Endothelial cell of umbilical vein (primary cell): ENCODE measurements at regions not wholly inside any gene's neighbourhood (a gene's known extent, or its start where the extent isn't known, plus 50 kb on each side); places are given as distances from the start of the nearest gene placed in this dataset.

Experiments used
- BruUV-seq: library from RNA; stranded (reverse); fragments of 400-500 nt; replicated peaks from 2 replicates; lab custom pipeline; 2021; lab: Mats Ljungman, UMichigan
- CTCF ChIA-PET: fragments of 300-600, 350-600 bp; sonication (Branson Sonifier 250); formaldehyde crosslinking; loops from one replicate; lab custom pipeline; 2021; ENCODE audit warnings: antibody characterized with exemption, inconsistent platforms; lab: Charles Lee
- POLR2A ChIA-PET: fragments of 300-600, 350-600 bp; sonication (Branson Sonifier 250); formaldehyde crosslinking; loops from one replicate; lab custom pipeline; 2021; ENCODE audit warnings: antibody characterized with exemption, inconsistent platforms; lab: Charles Lee
- DNase-seq: peaks from one replicate; pipeline ENCODE4 v3.0.0-alpha.2; 2011; ENCODE audit warnings: low read depth, low spot score
- FAIRE-seq: peaks from 2 replicates; lab custom pipeline; 2011; peaks lifted over from hg19 to GRCh38; lab: Jason Lieb, UNC
- H2AFZ ChIP-seq: 2 replicates; pipeline ENCODE4 v1.6.0; 2012; ENCODE audit warnings: low read depth, low read length, control low read depth, inconsistent platforms
- H3K27ac ChIP-seq: 2 replicates; pipeline ENCODE4 v1.5.1; 2011; ENCODE audit warnings: low read depth, mild to moderate bottlenecking, control low read depth, low read length, moderate library complexity; ENCODE audit not compliant: insufficient read depth
- H3K27me3 ChIP-seq, 2 experiments: 2 replicates each; pipeline versions ENCODE4 v1.6.0 to v1.6.1; 2011; ENCODE audit warnings: low read length in 2 of 2, mixed read lengths in 1 of 2; ENCODE audit not compliant: control insufficient read depth in 2 of 2, insufficient read depth in 2 of 2
- H3K36me3 ChIP-seq, 2 experiments: 2 replicates in 1 of 2; 3 replicates in 1 of 2; pipeline ENCODE4 v1.5.1; 2011; ENCODE audit warnings: low read length in 2 of 2, mild to moderate bottlenecking in 1 of 2, moderate library complexity in 1 of 2; ENCODE audit not compliant: control insufficient read depth in 2 of 2, insufficient read depth in 2 of 2; ENCODE audit errors: extremely low read depth in 1 of 2
- H3K4me1 ChIP-seq: 3 replicates; pipeline ENCODE4 v1.5.1; 2011; ENCODE audit warnings: mild to moderate bottlenecking, low read length; ENCODE audit not compliant: control insufficient read depth, insufficient read depth; ENCODE audit errors: extremely low read depth
- H3K4me2 ChIP-seq: 2 replicates; pipeline ENCODE4 v1.6.1; 2011; ENCODE audit warnings: low read length, control low read depth, mixed read lengths; ENCODE audit not compliant: insufficient read depth
- H3K4me3 ChIP-seq, 3 experiments: fragments of 200-600 bp in 1 of 3; sonication (generic), shearing (Covaris generic) in 1 of 3; replicated peaks in 1 of 3; 2 replicates each; pipeline ENCODE4 v1.5.1; 2011 to 2016; ENCODE audit warnings: control low read depth in 3 of 3, low read length in 3 of 3, mild to moderate bottlenecking in 2 of 3, inconsistent platforms in 1 of 3, low read depth in 1 of 3, moderate library complexity in 1 of 3; ENCODE audit not compliant: insufficient read depth in 1 of 3
- H3K79me2 ChIP-seq: 2 replicates; pipeline ENCODE4 v1.6.0; 2012; ENCODE audit warnings: low read length, inconsistent platforms; ENCODE audit not compliant: control insufficient read depth, insufficient read depth
- H3K9ac ChIP-seq: replicated peaks from 2 replicates; pipeline ENCODE3; 2011; ENCODE audit warnings: low read length, control low read depth; ENCODE audit not compliant: insufficient read depth; ENCODE audit errors: extremely low read depth
- H3K9me1 ChIP-seq: replicated peaks from 3 replicates; pipeline ENCODE4 v1.6.0; 2011; ENCODE audit warnings: mild to moderate bottlenecking, low read length; ENCODE audit not compliant: control insufficient read depth, insufficient read depth; ENCODE audit errors: extremely low read depth
- H3K9me3 ChIP-seq: replicated peaks from 2 replicates; pipeline ENCODE4 v1.5.1; 2012; ENCODE audit warnings: low read length, inconsistent platforms; ENCODE audit not compliant: control insufficient read depth, insufficient read depth
- H4K20me1 ChIP-seq: replicated peaks from 2 replicates; pipeline ENCODE3; 2011; ENCODE audit warnings: mild to moderate bottlenecking, low read length; ENCODE audit not compliant: control insufficient read depth, insufficient read depth; ENCODE audit errors: extremely low read depth
- CTCF ChIP-seq, 2 donors: IDR thresholded peaks; 1 replicate in 1 of 2; 2 replicates in 1 of 2; pipeline ENCODE4 v1.5.1; 2011; ENCODE audit warnings: low read length in 2 of 2, mild to moderate bottlenecking in 2 of 2, moderate library complexity in 2 of 2, control low read depth in 1 of 2, inconsistent platforms in 1 of 2, low read depth in 1 of 2; ENCODE audit not compliant: insufficient read depth in 1 of 2; ENCODE audit errors: extremely low read depth in 1 of 2
- EZH2 ChIP-seq: IDR thresholded peaks from 2 replicates; pipeline ENCODE4 v1.6.1; 2012; ENCODE audit warnings: borderline replicate concordance, low read depth, mild to moderate bottlenecking, moderate library complexity, low read length, inconsistent platforms; ENCODE audit not compliant: severe bottlenecking
- FOS ChIP-seq: IDR thresholded peaks from 2 replicates; pipeline ENCODE4 v1.6.1; 2011; ENCODE audit warnings: mild to moderate bottlenecking, low read length, moderate library complexity, borderline replicate concordance; ENCODE audit not compliant: insufficient read depth
- GATA2 ChIP-seq: IDR thresholded peaks from 2 replicates; pipeline ENCODE4 v1.7.0; 2011; ENCODE audit warnings: low read depth, mild to moderate bottlenecking, moderate library complexity, mixed read lengths, low read length; ENCODE audit not compliant: insufficient read length, insufficient read depth
- JUN ChIP-seq: IDR thresholded peaks from 2 replicates; pipeline ENCODE4 v1.6.1; 2011; ENCODE audit warnings: borderline replicate concordance, low read depth; ENCODE audit not compliant: insufficient read length, insufficient read depth
- MAX ChIP-seq: IDR thresholded peaks from 2 replicates; pipeline ENCODE4 v1.6.1; 2011; ENCODE audit not compliant: insufficient read depth, insufficient read length
- MYC ChIP-seq: IDR thresholded peaks from one replicate; pipeline ENCODE4 v1.6.1; 2011; ENCODE audit warnings: mild to moderate bottlenecking, low read depth, low read length
- POLR2A ChIP-seq: IDR thresholded peaks from 2 replicates; pipeline ENCODE4 v1.6.1; 2012; ENCODE audit warnings: low read depth, mild to moderate bottlenecking, control low read depth, low read length
- POLR2AphosphoS5 ChIP-seq: IDR thresholded peaks from 2 replicates; pipeline ENCODE4 v1.6.1; 2012; ENCODE audit warnings: low read depth, mild to moderate bottlenecking, control low read depth, low read length, moderate library complexity; ENCODE audit not compliant: insufficient read depth
- dilution Hi-C: fragments of 300-500 bp; cut with MboI; formaldehyde crosslinking; loops from one replicate; pipeline ENCODE4 v1.15.0; 2019; ENCODE audit warnings: low sequenced_read_pairs; ENCODE audit not compliant: extremely low pct_ligation_motif_present
- intact Hi-C: fragments of 100-400 bp; cut with micrococcal nuclease; formaldehyde crosslinking; loops from one replicate; pipeline ENCODE4 v1.10.0; 2022

GRCh38 chr5:120256376-120256775 lies 207.7 kb upstream of the PRR16 start:
- CTCF ChIA-PET = interaction anchor here (1.1 to 1.4 kb wide), 2 partner anchors 14 to 198 kb away, joined by 4 read pairs; no protein-coding TSS in a partner anchor
- Histone ChIP-seq H3K9me1 (no peaks in the 10 kb centered on the region), H2AFZ (no peak overlapping the region), H3K27ac (no peak overlapping the region), H4K20me1 (no peaks in the 10 kb centered on the region), H3K27me3 (no peaks in the 10 kb centered on the region), H3K4me3 (no peak overlapping the region), H3K79me2 (no peaks in the 10 kb centered on the region), H3K36me3 (no peaks in the 10 kb centered on the region), H3K4me2 (no peak overlapping the region), H3K4me1 (no peaks in the 10 kb centered on the region), H3K9me3 (no peaks in the 10 kb centered on the region), H3K9ac (no peak overlapping the region)
- no TSS peak for BruUV-seq
- FAIRE-seq (no peak), DNase-seq (no peak)
- dilution Hi-C loops = no loop called here
- POLR2A ChIA-PET = no interaction called here
- TF ChIP-seq MYC (no peak), FOS (no peak), EZH2 (no peak), POLR2A (no peak), POLR2AphosphoS5 (no peak), MAX (no peak), CTCF (IDR thresholded peaks at IDR 0.05; ENCODE audit: extremely low read depth in 1 of 2, insufficient read depth in 1 of 2, low read depth in 1 of 2, low read length in 2 of 2) (no peak), GATA2 (no peak), JUN (no peak)
- intact Hi-C loops = no loop called here
